GM18498 (cell line): ENCODE measurements at regions not wholly inside any gene's neighbourhood (a gene's known extent, or its start where the extent isn't known, plus 50 kb on each side); places are given as distances from the start of the nearest gene placed in this dataset.
"Not testable (repeated sequence)": the region's sequence is repeated elsewhere in the genome, so short reads cannot be mapped to it uniquely, and the experiment has no call there.

Experiments
- ATAC-seq: cut with Tn5 transposase; IDR thresholded peaks from one replicate; pipeline ENCODE4 v1.9.1; 2021; ENCODE audit warnings: mild to moderate bottlenecking, moderate library complexity; ENCODE audit not compliant: unreplicated experiment

- no peak for ATAC-seq
Observed at GRCh38 chr10:64534616-64535015, 1013.4 kb downstream of the REEP3 start.

- no peak for ATAC-seq
Observed at GRCh38 chr10:64535131-64535867, 1014.1 kb downstream of the REEP3 start.

GRCh38 chr10:64537112-64537511 lies 1015.9 kb downstream of the REEP3 start:
- no peak for ATAC-seq

- no peak for ATAC-seq
Observed at GRCh38 chr10:64537928-64538327, 1016.7 kb downstream of the REEP3 start.

GRCh38 chr10:64546073-64546472 lies 1024.9 kb downstream of the REEP3 start:
- ATAC-seq = no peak

- ATAC-seq = no peak
Observed at GRCh38 chr10:64547168-64547567, 1026.0 kb downstream of the REEP3 start.

- ATAC-seq = no peak
Observed at GRCh38 chr10:64555666-64556065, 1034.5 kb downstream of the REEP3 start.

- no peak for ATAC-seq
Observed at GRCh38 chr10:64558094-64558835, 1037.1 kb downstream of the REEP3 start.

GRCh38 chr10:64571056-64571455 lies 1049.9 kb downstream of the REEP3 start:
- ATAC-seq = no peak

- ATAC-seq = no peak
Observed at GRCh38 chr10:64573623-64574325, 1052.6 kb downstream of the REEP3 start.

GRCh38 chr10:64574371-64574770 lies 1053.2 kb downstream of the REEP3 start:
- no peak for ATAC-seq

- no peak for ATAC-seq
Observed at GRCh38 chr10:64576497-64576896, 1055.3 kb downstream of the REEP3 start.

GRCh38 chr10:64578757-64579156 lies 1057.6 kb downstream of the REEP3 start:
- not testable (repeated sequence) for ATAC-seq

- no peak for ATAC-seq
Observed at GRCh38 chr10:64586934-64587503, 1065.8 kb downstream of the REEP3 start.

GRCh38 chr10:64594072-64594471 lies 1072.9 kb downstream of the REEP3 start:
- no peak for ATAC-seq

GRCh38 chr10:64598600-64598999 lies 1077.4 kb downstream of the REEP3 start:
- no peak for ATAC-seq

- ATAC-seq = no peak
Observed at GRCh38 chr10:64601298-64601697, 1080.1 kb downstream of the REEP3 start.

- ATAC-seq = no peak
Observed at GRCh38 chr10:64617085-64617484, 1095.9 kb downstream of the REEP3 start.

GRCh38 chr10:64619102-64619501 lies 1097.9 kb downstream of the REEP3 start:
- no peak for ATAC-seq

GRCh38 chr10:64626924-64627323 lies 1105.7 kb downstream of the REEP3 start:
- no peak for ATAC-seq

- no peak for ATAC-seq
Observed at GRCh38 chr10:64630534-64630933, 1109.3 kb downstream of the REEP3 start.
